ENCODE measurements at regions not wholly inside any gene's neighbourhood (a gene's known extent, or its start where the extent isn't known, plus 50 kb on each side); places are given as distances from the start of the nearest gene placed in this dataset.

DNA sequence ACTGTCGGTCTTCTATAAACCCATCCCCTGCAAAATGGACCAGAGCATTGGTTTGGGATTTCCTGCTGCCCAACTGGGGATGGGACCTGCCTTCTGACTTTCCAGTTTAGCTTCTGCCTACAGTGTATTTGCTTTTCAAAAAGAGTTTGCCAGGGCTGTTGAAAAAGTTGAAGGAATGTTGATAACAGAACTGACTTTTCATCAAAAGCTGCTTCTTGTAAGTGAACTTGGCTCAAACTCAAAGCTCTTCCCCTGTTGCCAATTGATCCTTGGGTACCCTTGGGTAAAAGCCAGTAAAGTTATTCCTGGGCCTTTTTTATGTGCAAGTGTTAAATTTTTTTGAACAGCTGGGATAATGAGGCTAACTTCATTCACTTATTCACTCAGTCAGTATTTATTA lies 142.9 kb upstream of the SLC30A5 start:
- Histone ChIP-seq H3K36me3 (ENCODE audit: control insufficient read depth, insufficient read depth, low read length) (no peaks in the 10 kb centered on the region), H3K9me3 (ENCODE audit: control insufficient read depth, insufficient read depth, low read depth, low read length) (no peaks in the 10 kb centered on the region), H3K4me3 (ENCODE audit: low read depth in 2 of 2, low read length in 2 of 2) (no peak overlapping the region), H3K27ac (ENCODE audit: low read length) (no peak overlapping the region), H3K4me1 (ENCODE audit: control insufficient read depth, insufficient read depth, low read length) (no peaks in the 10 kb centered on the region), H3K27me3 (ENCODE audit: control insufficient read depth, insufficient read depth, low read length) (peaks cover 5% of the 10 kb centered on the region; the same call in 1 of the 2 replicates)
- TF ChIP-seq CTCF (IDR thresholded peaks at IDR 0.05): no peak
- TF ChIP-seq TCF7L2 (IDR thresholded peaks at IDR 0.05; ENCODE audit: low read depth, low read length): no peak
- TF ChIP-seq POLR2AphosphoS5 (IDR thresholded peaks at IDR 0.05; ENCODE audit: low read depth, low read length): no peak
- TF ChIP-seq REST (IDR thresholded peaks at IDR 0.05; ENCODE audit: insufficient read depth in 1 of 2, low read depth in 2 of 2, low read length in 1 of 2): no peak
- TF ChIP-seq SIN3A (IDR thresholded peaks at IDR 0.05; ENCODE audit: borderline replicate concordance, insufficient read depth, low read depth, low read length): no peak
- no peak for DNase-seq (ENCODE audit: low read depth, low spot score)
- ATAC-seq: no peak
- intact Hi-C loops (cut with micrococcal nuclease; ENCODE audit: unreplicated experiment): no loop called here
- ChIA-PET CTCF (no interaction called here), POLR2A (no interaction called here)
- BruUV-seq (replicated peaks): no TSS peak
- in situ Hi-C loops (cut with HindIII; ENCODE audit: low pct_unique_long_range_greater_than_20kb, low sequenced_read_pairs): no loop called here

GRCh38 chr5:68953231-68953874 lies 140.5 kb upstream of the SLC30A5 start:
- TF ChIP-seq REST (IDR thresholded peaks at IDR 0.05; ENCODE audit: insufficient read depth in 1 of 2, low read depth in 2 of 2, low read length in 1 of 2): no peak
- no peak for TF ChIP-seq TCF7L2 (IDR thresholded peaks at IDR 0.05; ENCODE audit: low read depth, low read length)
- TF ChIP-seq CTCF (IDR thresholded peaks at IDR 0.05): no peak
- TF ChIP-seq SIN3A (IDR thresholded peaks at IDR 0.05; ENCODE audit: borderline replicate concordance, insufficient read depth, low read depth, low read length): no peak
- TF ChIP-seq POLR2AphosphoS5 (IDR thresholded peaks at IDR 0.05; ENCODE audit: low read depth, low read length): no peak
- CTCF ChIA-PET: no interaction called here
- Histone ChIP-seq H3K27ac (ENCODE audit: low read length) (no peak overlapping the region), H3K4me3 (ENCODE audit: low read depth in 2 of 2, low read length in 2 of 2) (no peak overlapping the region), H3K27me3 (ENCODE audit: control insufficient read depth, insufficient read depth, low read length) (peaks cover 5% of the 10 kb centered on the region; the same call in 1 of the 2 replicates), H3K36me3 (ENCODE audit: control insufficient read depth, insufficient read depth, low read length) (no peaks in the 10 kb centered on the region), H3K9me3 (ENCODE audit: control insufficient read depth, insufficient read depth, low read depth, low read length) (no peaks in the 10 kb centered on the region), H3K4me1 (ENCODE audit: control insufficient read depth, insufficient read depth, low read length) (no peaks in the 10 kb centered on the region)
- POLR2A ChIA-PET: no interaction called here
- in situ Hi-C loops (cut with HindIII; ENCODE audit: low pct_unique_long_range_greater_than_20kb, low sequenced_read_pairs) (no loop called here), intact Hi-C loops (cut with micrococcal nuclease; ENCODE audit: unreplicated experiment) (no loop called here)
- no TSS peak for BruUV-seq (replicated peaks)
- ATAC-seq: no peak
- DNase-seq (ENCODE audit: low read depth, low spot score): no peak
